ENCODE measurements at regions not wholly inside any gene's neighbourhood (a gene's known extent, or its start where the extent isn't known, plus 50 kb on each side); places are given as distances from the start of the nearest gene placed in this dataset.

GRCh38 chr7:69328516-69328915 lies 269.8 kb upstream of the AUTS2 start:
- Histone ChIP-seq H3K79me2 (ENCODE audit: control insufficient read depth in 1 of 2, insufficient read depth in 2 of 2, low read length in 2 of 2) (no peaks in the 10 kb centered on the region), H3K79me1 (ENCODE audit: low read depth, low read length) (no peaks in the 10 kb centered on the region), H2BK12ac (ENCODE audit: low read depth, low read length) (no peak overlapping the region), H3K4me2 (ENCODE audit: insufficient read depth in 1 of 2, low read depth in 2 of 2, low read length in 2 of 2) (no peak overlapping the region), H3K4me1 (replicated peaks in 1 of 4; ENCODE audit: control insufficient read depth in 3 of 4, insufficient read depth in 4 of 4, low read length in 3 of 4) (no peaks in the 10 kb centered on the region), H3K9me3 (ENCODE audit: insufficient read depth in 2 of 2, low read depth in 1 of 2, low read length in 1 of 2) (peaks cover 4 to 6% of the 10 kb centered on the region in 2 experiments; a peak in 1 of 4 replicates), H4K5ac (ENCODE audit: insufficient read length, low read depth, low read length) (no peak overlapping the region), H4K8ac (ENCODE audit: extremely low read depth, insufficient read depth, low read length) (no peak overlapping the region), H3K36me3 (ENCODE audit: control insufficient read depth in 2 of 4, insufficient read depth in 4 of 4, low read length in 3 of 4) (no peaks in the 10 kb centered on the region), H2BK120ac (replicated peaks; ENCODE audit: low read depth, low read length) (no peak overlapping the region), H2BK5ac (ENCODE audit: low read depth, low read length) (no peak overlapping the region), H3K27me3 (replicated peaks in 1 of 4; ENCODE audit: control insufficient read depth in 3 of 4, extremely low read depth in 1 of 4, insufficient read depth in 3 of 4, low read length in 3 of 4) (no peaks in the 10 kb centered on the region), H3K23ac (ENCODE audit: insufficient read length) (no peak overlapping the region), H2AK5ac (ENCODE audit: low read depth, low read length) (no peak overlapping the region), H3K4me3 (ENCODE audit: extremely low read depth in 1 of 4, insufficient read depth in 2 of 4, low read depth in 3 of 4, low read length in 4 of 4) (no peak overlapping the region), H4K91ac (replicated peaks; ENCODE audit: insufficient read length, low read length) (no peak overlapping the region), H2BK15ac (ENCODE audit: low read length) (no peak overlapping the region), H2BK20ac (ENCODE audit: low read length) (no peak overlapping the region), H2AFZ (ENCODE audit: low read length) (no peak overlapping the region), H3K56ac (replicated peaks; ENCODE audit: insufficient read length, low read depth, low read length) (no peak overlapping the region), H3K23me2 (ENCODE audit: low read depth, low read length) (no peaks in the 10 kb centered on the region), H3K4ac (replicated peaks; ENCODE audit: insufficient read length, low read depth, low read length) (no peak overlapping the region), H4K20me1 (replicated peaks in 1 of 2; ENCODE audit: control insufficient read depth in 1 of 2, insufficient read depth in 2 of 2, low read length in 2 of 2) (no peaks in the 10 kb centered on the region), H3K14ac (ENCODE audit: insufficient read length) (no peak overlapping the region), H3K18ac (ENCODE audit: extremely low read depth, low read length) (no peak overlapping the region), H3K27ac (ENCODE audit: low read depth, low read length) (no peak overlapping the region), H3K9ac (replicated peaks in 1 of 4; ENCODE audit: extremely low read depth in 1 of 4, low read depth in 3 of 4, low read length in 3 of 4) (no peak overlapping the region)
- POLR2A ChIA-PET (ENCODE audit: partially characterized antibody): interaction anchor here (0.6 kb wide), 1 partner anchor 64 kb away, joined by 3 read pairs; no protein-coding TSS in a partner anchor
- WGBS, 2 experiments (ENCODE audit: extremely low coverage in 1 of 2, insufficient coverage in 1 of 2, insufficient read length in 1 of 2, insufficient replicate concordance in 2 of 2, low coverage in 1 of 2, low lambda C conversion rate in 2 of 2, missing lambda C conversion rate in 1 of 2): 91% methylated on average over 5 of the region's 5 CpGs; no CpG with 5 or more reads in 1 of the 2 experiments
- no peak for FAIRE-seq
- TF ChIP-seq SP2 (IDR thresholded peaks at IDR 0.05; ENCODE audit: low read length): no peak
- no peak for TF ChIP-seq TAF1 (IDR thresholded peaks at IDR 0.05; ENCODE audit: low read depth, low read length)
- no peak for DNase-seq (ENCODE audit: low read depth in 1 of 2, low spot score in 2 of 2)
- CTCF ChIA-PET (ENCODE audit: partially characterized antibody): no interaction called here

Measured in H1 (cell line).